Retinal pigment epithelial cell (primary cell): ENCODE measurements at regions not wholly inside any gene's neighbourhood (a gene's known extent, or its start where the extent isn't known, plus 50 kb on each side); places are given as distances from the start of the nearest gene placed in this dataset.

ENCODE experiments used
- DNase-seq: peaks from one replicate; pipeline ENCODE4 v3.0.0-alpha.2; 2010; ENCODE audit warnings: low read depth
- H3K4me3 ChIP-seq: 2 replicates; pipeline ENCODE4 v1.5.1; 2011; ENCODE audit warnings: mild to moderate bottlenecking, low read length, control low read depth, moderate library complexity
- CTCF ChIP-seq: conservative IDR thresholded peaks from 2 replicates; pipeline ENCODE4 v1.5.1; 2011; ENCODE audit warnings: low read depth, low read length, control low read depth, inconsistent platforms

- TF ChIP-seq CTCF = no peak
- no peak overlapping the region for H3K4me3 ChIP-seq
- no peak for DNase-seq
Observed at GRCh38 chr9:7240569-7241311, 483.0 kb downstream of the KDM4C start.

- no peak for TF ChIP-seq CTCF
- DNase-seq = peak; percentile 12
- no peak overlapping the region for H3K4me3 ChIP-seq
Observed at GRCh38 chr9:7239708-7240107, 481.9 kb downstream of the KDM4C start.

DNA sequence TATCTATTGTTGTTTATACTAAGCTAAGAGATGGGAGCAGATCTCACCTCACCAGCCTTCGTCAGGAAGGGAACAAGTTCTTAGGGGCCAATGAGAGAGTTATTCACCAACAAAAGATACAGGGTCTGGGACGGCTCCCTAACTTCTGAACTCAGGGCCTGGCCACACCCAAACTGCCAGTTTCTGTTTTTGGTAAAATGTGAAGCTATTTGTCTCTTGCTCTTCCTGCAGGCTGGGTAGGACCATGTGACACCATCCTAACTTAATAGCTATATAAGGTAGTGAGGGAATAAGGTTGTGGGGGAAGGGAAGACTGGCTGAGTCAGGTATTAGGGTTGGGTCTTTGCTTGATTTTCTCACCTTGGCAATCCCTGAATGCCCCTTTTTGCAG, 480.5 kb downstream of the KDM4C start:
- TF ChIP-seq CTCF = no peak
- H3K4me3 ChIP-seq = no peak overlapping the region
- no peak for DNase-seq

DNA sequence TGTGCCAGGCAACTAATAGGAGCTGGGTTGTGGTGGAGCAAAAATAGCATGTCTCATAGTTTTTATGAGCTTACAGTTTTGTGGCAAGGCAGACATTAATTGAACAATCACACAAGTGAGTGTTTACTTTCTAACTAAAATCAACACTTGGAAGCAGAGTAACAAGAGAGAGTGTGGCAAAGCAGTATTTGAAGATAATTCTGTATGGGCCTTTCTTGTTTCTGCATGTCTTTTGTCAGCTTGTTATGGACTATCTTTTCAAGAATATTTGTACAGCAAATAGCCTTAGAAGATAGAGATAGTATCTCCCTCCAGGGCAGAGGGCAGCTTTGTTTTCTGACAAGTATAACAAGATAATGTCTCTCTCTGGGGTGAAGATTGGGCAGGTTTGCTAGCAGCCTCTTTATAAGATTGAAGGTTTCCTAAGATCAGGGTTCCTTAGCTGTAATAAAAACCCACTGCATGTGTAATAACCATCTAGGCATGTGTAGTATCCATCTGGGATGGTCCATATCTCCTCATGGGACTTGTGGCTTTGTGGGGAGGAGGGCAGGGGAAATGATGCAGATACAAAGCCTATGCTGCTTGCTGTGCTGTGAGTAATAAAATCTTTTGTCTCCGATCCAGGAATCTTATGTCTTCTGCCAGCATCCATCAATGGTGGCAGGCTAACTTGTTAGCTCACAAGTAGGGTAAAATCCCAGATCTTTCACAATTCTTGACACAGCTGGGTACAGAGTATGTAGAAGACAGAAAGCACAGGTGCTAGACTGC, 479.9 kb downstream of the KDM4C start:
- H3K4me3 ChIP-seq = no peak overlapping the region
- TF ChIP-seq CTCF = no peak
- no peak for DNase-seq

DNA sequence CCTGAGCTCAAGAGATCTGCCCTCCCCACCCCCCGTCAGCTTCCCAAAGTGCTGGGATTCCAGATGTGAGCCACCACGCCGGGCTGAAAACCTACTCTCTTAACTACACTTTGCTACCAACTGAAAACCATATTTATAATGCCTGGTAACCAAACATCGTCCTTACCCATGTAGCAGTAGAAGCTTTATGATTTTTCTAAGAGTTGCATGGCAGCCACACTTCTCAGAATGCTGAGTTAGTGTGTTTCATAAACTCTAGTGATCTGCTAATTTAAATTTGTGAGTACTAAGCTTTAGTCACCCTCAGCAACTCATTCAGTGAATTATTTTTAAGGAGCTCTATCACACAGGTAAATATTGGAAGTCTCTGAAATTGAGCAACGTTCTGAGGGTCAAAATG, 478.4 kb downstream of the KDM4C start:
- no peak for TF ChIP-seq CTCF
- no peak overlapping the region for H3K4me3 ChIP-seq
- no peak for DNase-seq

- no peak for DNase-seq
- TF ChIP-seq CTCF = peak; percentile 66
- no peak overlapping the region for H3K4me3 ChIP-seq
Observed at GRCh38 chr9:7234144-7234543, 476.4 kb downstream of the KDM4C start.

DNA sequence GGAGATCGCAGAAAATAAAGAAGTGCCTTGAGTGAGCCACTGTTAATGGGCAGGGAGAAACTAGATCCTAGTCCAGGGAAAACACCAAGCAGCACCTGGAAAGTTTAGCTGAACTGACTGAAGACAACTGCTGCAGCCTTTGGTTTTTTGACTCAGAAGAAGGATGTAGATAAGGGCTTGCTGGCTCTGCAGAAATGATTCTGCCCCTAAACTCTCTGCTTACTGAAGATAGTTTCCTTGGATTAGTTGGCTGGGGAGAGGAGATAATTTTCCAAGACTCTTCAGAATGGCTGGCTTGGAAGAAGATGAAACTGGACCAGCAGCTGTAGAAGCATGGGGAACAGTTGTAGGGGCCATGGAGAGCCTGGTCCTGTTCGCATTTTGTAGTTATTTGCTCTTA, 471.8 kb downstream of the KDM4C start:
- H3K4me3 ChIP-seq = no peak overlapping the region
- no peak for TF ChIP-seq CTCF
- no peak for DNase-seq
